22Rv1 (cell line): ENCODE measurements at regions not wholly inside any gene's neighbourhood (a gene's known extent, or its start where the extent isn't known, plus 50 kb on each side); places are given as distances from the start of the nearest gene placed in this dataset.

Experiments
- H3K27ac ChIP-seq: fragments of 450-650 bp; 2 replicates; pipeline ENCODE4 v1.5.1; 2017
- CTCF ChIP-seq: fragments of 450-650 bp; IDR thresholded peaks from 2 replicates; pipeline ENCODE4 v1.5.1; 2017; ENCODE audit warnings: mild to moderate bottlenecking
- ZFX ChIP-seq: fragments of 450-650 bp; IDR thresholded peaks from 2 replicates; pipeline ENCODE4 v1.6.1; 2017; ENCODE audit warnings: antibody characterized with exemption, borderline replicate concordance

GRCh38 chr20:54398814-54399213 is 76.6 kb upstream of the DOK5 start:
- H3K27ac ChIP-seq: no peak overlapping the region
- TF ChIP-seq CTCF (no peak), ZFX (no peak)

GRCh38 chr20:54405540-54405939 is 69.9 kb upstream of the DOK5 start:
- TF ChIP-seq ZFX (no peak), CTCF (no peak)
- no peak overlapping the region for H3K27ac ChIP-seq

- no peak overlapping the region for H3K27ac ChIP-seq
- TF ChIP-seq ZFX: no peak
- TF ChIP-seq CTCF: no peak
These were observed 67.9 kb upstream of the DOK5 start for GRCh38 chr20:54407459-54407858.

- TF ChIP-seq ZFX (no peak), CTCF (no peak)
- no peak overlapping the region for H3K27ac ChIP-seq
These were observed 59.4 kb upstream of the DOK5 start for GRCh38 chr20:54415967-54416366.

- TF ChIP-seq CTCF (no peak), ZFX (no peak)
These were observed 58.6 kb upstream of the DOK5 start for GRCh38 chr20:54416770-54417169.

GRCh38 chr20:54419531-54419930 is 55.9 kb upstream of the DOK5 start:
- H3K27ac ChIP-seq: no peak overlapping the region
- TF ChIP-seq CTCF: no peak
- no peak for TF ChIP-seq ZFX

More at GRCh38 chr20:54416770-54417169, 58.6 kb upstream of the DOK5 start:
- no peak overlapping the region for H3K27ac ChIP-seq
